Suppressor macrophage treated with lipopolysaccharide for 1 hour (primary cell): ENCODE measurements at regions not wholly inside any gene's neighbourhood (a gene's known extent, or its start where the extent isn't known, plus 50 kb on each side); places are given as distances from the start of the nearest gene placed in this dataset.
"Not testable (repeated sequence)": the region's sequence is repeated elsewhere in the genome, so short reads cannot be mapped to it uniquely, and the experiment has no call there.

Experiments
- DNase-seq, 3 donors: peaks; one replicate each; pipeline ENCODE4 v3.0.0-alpha.2; 2020 to 2022

- not testable (repeated sequence) for DNase-seq
Measured at GRCh38 chr2:132273585-132273984, 111.8 kb upstream of the ANKRD30BL start.

- no peak for DNase-seq
Measured at GRCh38 chr2:132274000-132274399, 112.2 kb upstream of the ANKRD30BL start.

- DNase-seq: no peak
Measured at GRCh38 chr2:132275396-132275795, 113.6 kb upstream of the ANKRD30BL start.

- DNase-seq: no peak
Measured at GRCh38 chr2:132276571-132276981, 114.8 kb upstream of the ANKRD30BL start.

GRCh38 chr2:132278267-132278666 is 116.5 kb upstream of the ANKRD30BL start:
- no peak for DNase-seq

- no peak for DNase-seq
Measured at GRCh38 chr2:132279344-132279743, 117.6 kb upstream of the ANKRD30BL start.

- DNase-seq: no peak
Measured at GRCh38 chr2:132279930-132280615, 118.3 kb upstream of the ANKRD30BL start.

- DNase-seq: no peak
Measured at GRCh38 chr2:132280912-132281311, 119.2 kb upstream of the ANKRD30BL start.

- not testable (repeated sequence) for DNase-seq
Measured at GRCh38 chr2:132282104-132282503, 120.4 kb upstream of the ANKRD30BL start.

GRCh38 chr2:132282911-132283310 is 121.2 kb upstream of the ANKRD30BL start:
- no peak for DNase-seq

- not testable (repeated sequence) for DNase-seq
Measured at GRCh38 chr2:132286289-132286911, 124.6 kb upstream of the ANKRD30BL start.

GRCh38 chr2:132287910-132288309 is 126.2 kb upstream of the ANKRD30BL start:
- DNase-seq: not testable (repeated sequence)

GRCh38 chr2:132289138-132289537 is 127.4 kb upstream of the ANKRD30BL start:
- not testable (repeated sequence) for DNase-seq

- not testable (repeated sequence) for DNase-seq
Measured at GRCh38 chr2:132289812-132290211, 126.8 kb upstream of the GPR39 start.

- DNase-seq: not testable (repeated sequence)
Measured at GRCh38 chr2:132300592-132301378, 115.8 kb upstream of the GPR39 start.

GRCh38 chr2:132304661-132305380 is 111.8 kb upstream of the GPR39 start:
- DNase-seq: peak; percentile 43 to 63 (median 45)

- DNase-seq: not testable (repeated sequence)
Measured at GRCh38 chr2:132307613-132308198, 108.9 kb upstream of the GPR39 start.

- DNase-seq: not testable (repeated sequence)
Measured at GRCh38 chr2:132309203-132309602, 107.4 kb upstream of the GPR39 start.

GRCh38 chr2:132315546-132315945 is 101.1 kb upstream of the GPR39 start:
- DNase-seq: not testable (repeated sequence)

- not testable (repeated sequence) for DNase-seq
Measured at GRCh38 chr2:132317026-132317680, 99.5 kb upstream of the GPR39 start.

- DNase-seq: not testable (repeated sequence)
Measured at GRCh38 chr2:132318481-132318880, 98.1 kb upstream of the GPR39 start.

- not testable (repeated sequence) for DNase-seq
Measured at GRCh38 chr2:132324005-132324404, 92.6 kb upstream of the GPR39 start.
